Smooth muscle cell (in vitro differentiated cells): ENCODE measurements at regions not wholly inside any gene's neighbourhood (a gene's known extent, or its start where the extent isn't known, plus 50 kb on each side); places are given as distances from the start of the nearest gene placed in this dataset.

Experiments used
- DNase-seq: peaks from one replicate; lab custom pipeline; 2025; ENCODE audit not compliant: unreplicated experiment; lab: John Stamatoyannopoulos, UW
- H2AFZ ChIP-seq: fragments of 200-600 bp; sonication (generic); 2 replicates; pipeline ENCODE4 v1.6.0; 2016; ENCODE audit warnings: antibody characterized with exemption, low read depth, mild to moderate bottlenecking
- H3F3A ChIP-seq: fragments of 200-600 bp; sonication (generic); 2 replicates; pipeline ENCODE4 v1.6.0; 2017; ENCODE audit warnings: antibody characterized with exemption, low read depth
- H3K27ac ChIP-seq: fragments of 200-600 bp; sonication (generic); 2 replicates; pipeline ENCODE4 v1.5.1; 2016; ENCODE audit warnings: low read depth, mild to moderate bottlenecking
- H3K27me3 ChIP-seq: fragments of 200-600 bp; sonication (generic); 2 replicates; pipeline ENCODE4 v1.6.1; 2016; ENCODE audit warnings: low read depth, mild to moderate bottlenecking
- H3K36me3 ChIP-seq: fragments of 200-600 bp; sonication (generic); 2 replicates; pipeline ENCODE4 v1.5.1; 2016; ENCODE audit warnings: low read depth
- H3K4me1 ChIP-seq: fragments of 200-600 bp; sonication (generic); 2 replicates; pipeline ENCODE4 v1.5.1; 2016; ENCODE audit warnings: low read depth
- H3K4me2 ChIP-seq: fragments of 200-600 bp; sonication (generic); 2 replicates; pipeline ENCODE4 v1.6.0; 2016; ENCODE audit warnings: mild to moderate bottlenecking
- H3K4me3 ChIP-seq: fragments of 200-600 bp; sonication (generic); 2 replicates; pipeline ENCODE4 v1.5.1; 2016; ENCODE audit warnings: mild to moderate bottlenecking
- H3K79me2 ChIP-seq: fragments of 200-600 bp; sonication (generic); 2 replicates; pipeline ENCODE4 v1.6.0; 2016; ENCODE audit warnings: low read depth, mild to moderate bottlenecking
- H3K9ac ChIP-seq: fragments of 200-600 bp; sonication (generic); 2 replicates; pipeline ENCODE4 v1.6.0; 2016; ENCODE audit warnings: low read depth
- H3K9me3 ChIP-seq: fragments of 200-600 bp; sonication (generic); replicated peaks from 2 replicates; pipeline ENCODE4 v1.5.1; 2016; ENCODE audit warnings: low read depth
- H4K20me1 ChIP-seq: fragments of 200-600 bp; sonication (generic); 2 replicates; pipeline ENCODE4 v1.6.0; 2016; ENCODE audit warnings: low read depth
- WGBS: methylation state at CpG from one replicate; pipeline ENCODE4 v1.1.7; 2016; ENCODE audit warnings: low lambda C conversion rate; 5-methylcytosine and 5-hydroxymethylcytosine counted together
- TF ChIP-seq, protein P1 (sequence below): fragments of 200-600 bp; sonication (generic); IDR thresholded peaks from 2 replicates; pipeline ENCODE4 v1.5.1; 2017; ENCODE audit warnings: borderline replicate concordance, mild to moderate bottlenecking, antibody characterized with exemption; ENCODE audit not compliant: insufficient read depth, poor library complexity, severe bottlenecking

DNA sequence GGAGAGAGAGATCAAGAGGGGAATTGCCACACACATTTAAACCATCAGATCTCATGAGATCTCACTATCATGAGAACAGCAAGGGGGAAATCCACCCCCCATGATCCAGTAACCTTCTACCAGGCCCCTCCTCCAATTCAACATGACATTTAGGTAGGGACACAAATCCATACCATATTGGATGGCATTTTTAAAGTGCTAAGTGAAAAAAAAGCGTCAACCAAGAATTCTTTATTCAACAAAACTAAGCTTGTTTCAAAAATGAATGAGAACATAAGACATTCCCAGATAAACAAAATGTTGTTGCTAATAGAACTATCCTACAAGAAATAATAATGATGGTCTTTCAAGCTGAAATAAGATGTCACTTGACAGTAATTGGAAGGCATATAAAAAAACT is 626.2 kb upstream of the LRRTM1 start:
- no peak for DNase-seq
- no peaks in the 10 kb centered on the region for H3K79me2 ChIP-seq
- no peak overlapping the region for H3K27ac ChIP-seq
- 87% methylated on average over 1 of the region's 1 CpG for WGBS
- H3K4me2 ChIP-seq = no peak overlapping the region
- H3K9me3 ChIP-seq = peaks cover 6% of the 10 kb centered on the region
- no peak overlapping the region for H2AFZ ChIP-seq
- H3K27me3 ChIP-seq = no peaks in the 10 kb centered on the region
- H3K36me3 ChIP-seq = no peaks in the 10 kb centered on the region
- H3F3A ChIP-seq = no peaks in the 10 kb centered on the region
- TF ChIP-seq, protein P1, sequence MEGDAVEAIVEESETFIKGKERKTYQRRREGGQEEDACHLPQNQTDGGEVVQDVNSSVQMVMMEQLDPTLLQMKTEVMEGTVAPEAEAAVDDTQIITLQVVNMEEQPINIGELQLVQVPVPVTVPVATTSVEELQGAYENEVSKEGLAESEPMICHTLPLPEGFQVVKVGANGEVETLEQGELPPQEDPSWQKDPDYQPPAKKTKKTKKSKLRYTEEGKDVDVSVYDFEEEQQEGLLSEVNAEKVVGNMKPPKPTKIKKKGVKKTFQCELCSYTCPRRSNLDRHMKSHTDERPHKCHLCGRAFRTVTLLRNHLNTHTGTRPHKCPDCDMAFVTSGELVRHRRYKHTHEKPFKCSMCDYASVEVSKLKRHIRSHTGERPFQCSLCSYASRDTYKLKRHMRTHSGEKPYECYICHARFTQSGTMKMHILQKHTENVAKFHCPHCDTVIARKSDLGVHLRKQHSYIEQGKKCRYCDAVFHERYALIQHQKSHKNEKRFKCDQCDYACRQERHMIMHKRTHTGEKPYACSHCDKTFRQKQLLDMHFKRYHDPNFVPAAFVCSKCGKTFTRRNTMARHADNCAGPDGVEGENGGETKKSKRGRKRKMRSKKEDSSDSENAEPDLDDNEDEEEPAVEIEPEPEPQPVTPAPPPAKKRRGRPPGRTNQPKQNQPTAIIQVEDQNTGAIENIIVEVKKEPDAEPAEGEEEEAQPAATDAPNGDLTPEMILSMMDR = no peak
- no peak overlapping the region for H3K4me3 ChIP-seq
- H4K20me1 ChIP-seq = no peaks in the 10 kb centered on the region
- H3K4me1 ChIP-seq = no peaks in the 10 kb centered on the region
- no peak overlapping the region for H3K9ac ChIP-seq

DNA sequence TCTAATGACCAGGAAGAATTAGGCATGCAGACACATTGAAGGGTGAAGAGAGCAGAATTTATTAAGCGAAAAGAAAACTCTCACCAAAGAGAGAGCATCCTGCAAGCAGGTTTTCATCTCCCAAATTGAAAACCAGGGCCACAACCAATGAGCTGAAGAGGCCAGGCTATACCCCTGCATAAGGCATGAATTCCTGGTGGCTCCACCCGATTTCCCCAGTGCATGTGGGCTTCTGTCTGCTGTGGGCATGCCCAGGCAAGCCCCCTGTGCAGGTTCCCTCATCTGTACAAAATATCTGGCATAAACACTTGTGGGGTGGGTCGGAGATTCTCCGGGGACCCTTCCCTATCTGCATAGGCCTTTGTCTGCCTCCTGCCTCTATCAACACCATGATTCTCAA is 621.6 kb upstream of the LRRTM1 start:
- no peaks in the 10 kb centered on the region for H3K27me3 ChIP-seq
- no peaks in the 10 kb centered on the region for H3K36me3 ChIP-seq

DNA sequence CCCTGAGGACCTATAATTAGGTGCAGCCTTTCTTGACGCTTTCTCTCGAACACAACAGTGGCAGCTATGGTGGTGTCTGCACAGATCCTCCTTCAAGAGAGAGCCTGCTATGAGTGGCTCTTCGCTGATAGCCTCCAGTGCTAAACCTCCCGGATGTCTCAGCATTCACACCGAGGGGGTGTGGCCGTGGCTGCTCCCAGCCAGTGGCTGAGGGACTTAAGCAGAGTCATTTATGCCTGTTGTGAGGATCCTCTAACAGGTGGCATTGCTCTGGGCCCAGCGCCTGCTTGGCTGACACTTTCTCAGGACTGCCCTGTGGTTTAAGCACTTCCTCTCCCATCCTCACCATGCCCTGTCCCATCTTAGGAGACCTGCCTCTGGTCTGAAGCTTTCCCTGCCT is 592.0 kb upstream of the LRRTM1 start:
- Histone ChIP-seq H3K9ac (no peak overlapping the region), H3K4me3 (no peak overlapping the region), H3K79me2 (no peaks in the 10 kb centered on the region), H3F3A (no peaks in the 10 kb centered on the region), H4K20me1 (no peaks in the 10 kb centered on the region), H3K4me2 (no peak overlapping the region), H3K4me1 (no peaks in the 10 kb centered on the region), H3K27me3 (no peaks in the 10 kb centered on the region), H3K36me3 (no peaks in the 10 kb centered on the region), H3K27ac (no peak overlapping the region), H3K9me3 (no peaks in the 10 kb centered on the region), H2AFZ (no peak overlapping the region)
- TF ChIP-seq, protein P1 = no peak
- WGBS = 78% methylated on average over 7 of the region's 7 CpGs
- DNase-seq = no peak

More for the DNA sequence above, 621.6 kb upstream of the LRRTM1 start:
- Histone ChIP-seq H3K79me2 (no peaks in the 10 kb centered on the region), H3F3A (no peaks in the 10 kb centered on the region), H3K4me1 (no peaks in the 10 kb centered on the region), H2AFZ (peak overlapping the region; percentile 32), H3K9ac (no peak overlapping the region), H4K20me1 (no peaks in the 10 kb centered on the region), H3K4me3 (no peak overlapping the region), H3K4me2 (no peak overlapping the region), H3K9me3 (peaks cover 6% of the 10 kb centered on the region), H3K27ac (no peak overlapping the region)
- WGBS = 77% methylated on average over 4 of the region's 4 CpGs
- TF ChIP-seq, protein P1 = no peak
- no peak for DNase-seq

DNA sequence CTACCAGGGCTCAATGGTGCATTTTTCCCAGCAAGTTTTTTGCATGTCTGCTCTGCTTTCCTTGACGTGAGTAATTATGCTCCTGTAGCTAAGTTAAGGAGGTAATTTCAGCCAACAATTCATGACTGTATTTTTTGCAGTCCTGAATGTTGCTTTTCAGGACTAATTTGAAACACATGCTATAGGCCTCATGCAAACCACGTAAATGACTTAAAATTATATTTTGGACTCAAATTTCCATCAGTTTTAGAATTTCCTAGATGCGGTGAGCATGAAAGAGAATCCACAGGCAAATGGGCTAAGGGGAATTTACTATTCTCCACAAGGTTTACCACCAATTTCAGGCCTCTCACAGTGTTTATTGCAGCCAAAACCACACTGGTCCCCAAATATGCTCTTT is 589.9 kb upstream of the LRRTM1 start:
- no peaks in the 10 kb centered on the region for H3K36me3 ChIP-seq
- no peaks in the 10 kb centered on the region for H3K9me3 ChIP-seq
- H3K79me2 ChIP-seq = no peaks in the 10 kb centered on the region
- no peak overlapping the region for H3K9ac ChIP-seq
- no peaks in the 10 kb centered on the region for H4K20me1 ChIP-seq
- TF ChIP-seq, protein P1 = no peak
- no peaks in the 10 kb centered on the region for H3F3A ChIP-seq
- DNase-seq = no peak
- H3K4me1 ChIP-seq = no peaks in the 10 kb centered on the region
- no peak overlapping the region for H3K4me3 ChIP-seq
- WGBS = 54% methylated on average over 3 of the region's 3 CpGs
- H3K27me3 ChIP-seq = no peaks in the 10 kb centered on the region
- H2AFZ ChIP-seq = no peak overlapping the region
- H3K4me2 ChIP-seq = no peak overlapping the region
- H3K27ac ChIP-seq = no peak overlapping the region
